Stomach (tissue), 8 donors: ENCODE measurements at regions not wholly inside any gene's neighbourhood (a gene's known extent, or its start where the extent isn't known, plus 50 kb on each side); places are given as distances from the start of the nearest gene placed in this dataset.

Source experiments
- DNase-seq, 2 donors: peaks; one replicate each; pipeline versions ENCODE4 v3.0.0 to v3.0.0-alpha.2; 2013 to 2019
- H3K27ac ChIP-seq, 5 donors: fragments of 200-600 bp in 4 of 5; sonication (generic) in 4 of 5; one replicate each; pipeline ENCODE4 v1.5.1; 2013 to 2019; ENCODE audit warnings: mild to moderate bottlenecking in 1 of 5, moderate library complexity in 1 of 5
- H3K27me3 ChIP-seq, 3 donors: fragments of 200-600 bp; sonication (generic); one replicate each; pipeline ENCODE4 v1.5.1; 2017 to 2019; ENCODE audit warnings: mixed run types in 1 of 3
- H3K36me3 ChIP-seq, 4 donors: fragments of 200-600 bp; sonication (generic); 1 replicate in 3 of 4; 2 replicates in 1 of 4; pipeline ENCODE4 v1.5.1; 2016 to 2019
- H3K4me1 ChIP-seq, 4 donors: fragments of 200-600 bp; sonication (generic); one replicate each; pipeline ENCODE4 v1.5.1; 2016 to 2019
- H3K4me3 ChIP-seq, 4 donors: fragments of 200-600 bp; sonication (generic) in 3 of 4; one replicate each; pipeline ENCODE4 v1.5.1; 2016 to 2019; ENCODE audit warnings: mild to moderate bottlenecking in 1 of 4
- H3K9me3 ChIP-seq, 4 donors: fragments of 200-600 bp; sonication (generic); one replicate each; pipeline ENCODE4 v1.5.1; 2016 to 2019
- EP300 ChIP-seq: sonication (generic); formaldehyde crosslinking; IDR thresholded peaks from one replicate; pipeline ENCODE4 v1.6.1; 2017; ENCODE audit warnings: antibody characterized with exemption
- POLR2A ChIP-seq, 4 donors: fragments of 450-650 bp; IDR thresholded peaks; one replicate each; pipeline ENCODE4 v1.6.1; 2016; ENCODE audit warnings: antibody characterized with exemption in 4 of 4, control low read depth in 2 of 4, mild to moderate bottlenecking in 1 of 4, moderate library complexity in 1 of 4
- POLR2AphosphoS5 ChIP-seq, 3 donors: sonication (generic); formaldehyde crosslinking; IDR thresholded peaks; one replicate each; pipeline ENCODE4 v1.6.1; 2016; ENCODE audit warnings: antibody characterized with exemption in 3 of 3
- WGBS, 5 donors: extraction: QIAGEN DNeasy Blood & Tissue Kit in 3 of 5; methylation state at CpG; one replicate each; pipeline versions ENCODE4 v1.1.5 to v1.1.7; 2013 to 2018; 5-methylcytosine and 5-hydroxymethylcytosine counted together
- intact Hi-C: fragments of 100-400 bp; cut with DNase I; formaldehyde crosslinking; loops from one replicate; pipeline ENCODE4 v1.15.1; 2023; ENCODE audit warnings: low total_unique reads
- TF ChIP-seq, protein P1 (sequence below), 7 experiments: fragments of 450-650 bp in 4 of 7; fragments of 200-600 bp in 3 of 7; sonication (generic) in 3 of 7; IDR thresholded peaks; one replicate each; pipeline ENCODE4 v1.5.1; 2016 to 2019; ENCODE audit warnings: antibody characterized with exemption in 7 of 7, control low read depth in 2 of 7, mild to moderate bottlenecking in 1 of 7
- donor health status: healthy with polysubstance abuse.
- donor health status: Bipolar disorder and iron deficiency.
- donor health status: healthy.

DNA sequence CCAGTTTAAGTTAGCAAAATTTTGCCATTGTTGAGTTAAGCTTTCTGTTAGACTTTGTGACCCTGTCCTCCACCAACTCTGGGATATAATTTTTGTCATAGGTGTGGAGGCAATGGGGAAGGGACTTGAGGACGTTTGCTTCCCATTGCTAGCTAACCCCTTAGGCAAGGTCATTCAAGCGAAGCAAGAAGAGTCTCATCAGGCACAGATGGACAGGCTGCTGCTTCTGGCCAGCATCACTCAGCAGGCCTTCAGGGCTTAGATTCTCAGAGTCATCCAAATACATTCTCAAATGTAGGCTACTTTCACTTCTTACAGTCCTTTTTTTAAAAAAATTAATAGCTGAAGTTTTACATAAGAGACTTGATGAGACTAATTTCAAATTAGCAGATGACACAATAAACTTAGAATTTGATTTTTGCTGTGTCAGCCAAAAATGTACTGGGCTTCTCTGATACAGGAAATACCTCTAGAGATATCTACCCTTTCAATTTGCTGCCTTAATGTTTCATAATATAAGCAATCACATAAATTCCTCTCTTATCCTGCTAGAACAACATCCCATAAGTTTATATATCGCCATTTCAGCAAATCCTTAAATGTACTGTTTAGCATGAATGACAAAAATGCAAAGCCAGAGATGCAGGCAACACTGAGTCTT lies 875.2 kb downstream of the FLRT2 start:
- 62 to 86% (median 65%) methylated on average over 3 of the region's 3 CpGs for WGBS, 5 donors
- intact Hi-C loops = no loop called here
- no peaks in the 10 kb centered on the region for H3K4me1 ChIP-seq

DNA sequence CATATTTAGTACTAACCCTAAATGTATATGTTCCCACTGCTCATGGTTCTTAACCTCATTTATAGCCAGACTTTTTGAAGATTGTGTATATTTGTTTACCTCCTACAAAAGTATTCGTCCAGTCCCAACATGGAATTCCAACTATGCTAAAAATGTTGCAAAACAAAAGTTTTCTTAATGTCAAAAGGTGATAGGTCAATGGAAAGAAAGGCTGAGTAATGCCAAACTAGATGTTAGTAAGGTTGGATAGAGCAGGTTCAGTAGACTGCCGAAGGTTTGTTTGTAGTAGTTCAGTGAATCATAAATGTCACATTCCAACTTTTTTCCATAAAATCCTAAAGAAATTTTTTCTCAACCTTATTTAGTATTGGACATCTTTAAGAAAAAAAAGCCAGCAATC lies 874.5 kb downstream of the FLRT2 start:
- no peak for DNase-seq
- H3K27me3 ChIP-seq = no peaks in the 10 kb centered on the region
- intact Hi-C loops = no loop called here
- no peaks in the 10 kb centered on the region for H3K36me3 ChIP-seq
- no peak overlapping the region for H3K4me3 ChIP-seq
- H3K27ac ChIP-seq = no peak overlapping the region
- TF ChIP-seq POLR2AphosphoS5 (IDR thresholded peaks at IDR 0.05) = no peak
- no peak for TF ChIP-seq POLR2A (IDR thresholded peaks at IDR 0.05)
- no peak for TF ChIP-seq EP300
- TF ChIP-seq, protein P1, sequence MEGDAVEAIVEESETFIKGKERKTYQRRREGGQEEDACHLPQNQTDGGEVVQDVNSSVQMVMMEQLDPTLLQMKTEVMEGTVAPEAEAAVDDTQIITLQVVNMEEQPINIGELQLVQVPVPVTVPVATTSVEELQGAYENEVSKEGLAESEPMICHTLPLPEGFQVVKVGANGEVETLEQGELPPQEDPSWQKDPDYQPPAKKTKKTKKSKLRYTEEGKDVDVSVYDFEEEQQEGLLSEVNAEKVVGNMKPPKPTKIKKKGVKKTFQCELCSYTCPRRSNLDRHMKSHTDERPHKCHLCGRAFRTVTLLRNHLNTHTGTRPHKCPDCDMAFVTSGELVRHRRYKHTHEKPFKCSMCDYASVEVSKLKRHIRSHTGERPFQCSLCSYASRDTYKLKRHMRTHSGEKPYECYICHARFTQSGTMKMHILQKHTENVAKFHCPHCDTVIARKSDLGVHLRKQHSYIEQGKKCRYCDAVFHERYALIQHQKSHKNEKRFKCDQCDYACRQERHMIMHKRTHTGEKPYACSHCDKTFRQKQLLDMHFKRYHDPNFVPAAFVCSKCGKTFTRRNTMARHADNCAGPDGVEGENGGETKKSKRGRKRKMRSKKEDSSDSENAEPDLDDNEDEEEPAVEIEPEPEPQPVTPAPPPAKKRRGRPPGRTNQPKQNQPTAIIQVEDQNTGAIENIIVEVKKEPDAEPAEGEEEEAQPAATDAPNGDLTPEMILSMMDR (IDR thresholded peaks at IDR 0.05) = no peak
- no peaks in the 10 kb centered on the region for H3K9me3 ChIP-seq
- 70 to 76% (median 75%) methylated on average over 2 of the region's 2 CpGs for WGBS, 5 donors
- no peaks in the 10 kb centered on the region for H3K4me1 ChIP-seq

More for the DNA sequence above, 875.2 kb downstream of the FLRT2 start:
- no peaks in the 10 kb centered on the region for H3K36me3 ChIP-seq
- no peaks in the 10 kb centered on the region for H3K9me3 ChIP-seq
- H3K27ac ChIP-seq = no peak overlapping the region
- H3K4me3 ChIP-seq = no peak overlapping the region
- TF ChIP-seq, protein P1 (IDR thresholded peaks at IDR 0.05) = no peak
- no peak for TF ChIP-seq EP300
- no peak for TF ChIP-seq POLR2A (IDR thresholded peaks at IDR 0.05)
- no peak for TF ChIP-seq POLR2AphosphoS5 (IDR thresholded peaks at IDR 0.05)
- no peaks in the 10 kb centered on the region for H3K27me3 ChIP-seq
- DNase-seq = no peak

DNA sequence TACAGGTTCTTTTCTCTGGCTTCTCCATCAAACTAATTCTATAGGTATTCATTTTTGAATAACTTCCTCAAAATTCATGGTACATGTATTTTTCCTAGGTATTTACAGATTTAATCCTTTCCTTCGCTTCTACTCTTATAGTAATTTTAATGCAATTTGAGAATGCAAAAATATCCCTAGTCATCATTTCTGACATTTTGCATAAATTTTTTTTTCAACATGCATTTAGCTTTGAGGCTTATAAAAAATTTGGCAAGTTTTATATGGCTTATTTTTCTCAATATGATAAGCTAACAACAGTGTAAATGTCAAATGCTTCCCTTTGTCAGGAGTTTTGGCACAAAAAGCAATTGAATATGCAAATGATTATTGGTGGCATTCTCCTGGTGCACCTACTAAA lies 872.6 kb downstream of the FLRT2 start:
- H3K4me3 ChIP-seq = no peak overlapping the region
- H3K27ac ChIP-seq = no peak overlapping the region
- no peaks in the 10 kb centered on the region for H3K36me3 ChIP-seq
- intact Hi-C loops = no loop called here
- 80 to 94% (median 91%) methylated on average over 1 of the region's 1 CpG for WGBS, 5 donors
- no peak for TF ChIP-seq POLR2A (IDR thresholded peaks at IDR 0.05)
- TF ChIP-seq POLR2AphosphoS5 (IDR thresholded peaks at IDR 0.05) = no peak
- TF ChIP-seq, protein P1 (IDR thresholded peaks at IDR 0.05) = no peak
- no peak for TF ChIP-seq EP300
- DNase-seq = no peak
- H3K9me3 ChIP-seq = no peaks in the 10 kb centered on the region
- H3K27me3 ChIP-seq = no peaks in the 10 kb centered on the region
- H3K4me1 ChIP-seq = no peaks in the 10 kb centered on the region

DNA sequence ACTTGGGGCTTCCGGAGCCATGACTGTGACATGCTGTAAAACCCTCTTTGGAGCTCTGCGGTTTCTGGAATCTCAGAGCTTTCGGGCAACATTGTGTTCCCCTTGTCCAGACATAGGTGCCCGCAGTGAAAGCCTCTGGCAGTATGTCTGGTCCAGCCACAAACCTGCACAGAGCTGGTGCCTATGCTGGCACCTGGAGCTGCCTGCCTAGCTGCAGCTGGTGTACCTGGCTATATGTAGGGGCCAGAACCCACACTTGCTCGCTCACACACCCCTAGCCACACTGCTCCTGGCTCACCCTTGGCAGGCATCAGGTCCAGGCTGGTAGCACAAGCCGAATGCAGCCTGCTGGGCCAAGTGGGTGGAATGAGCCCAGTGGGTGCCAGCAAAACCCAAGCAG lies 861.1 kb downstream of the FLRT2 start:
- H3K4me3 ChIP-seq = no peak overlapping the region
- H3K36me3 ChIP-seq = no peaks in the 10 kb centered on the region
- no peaks in the 10 kb centered on the region for H3K27me3 ChIP-seq
- H3K27ac ChIP-seq = no peak overlapping the region
- peaks cover 0 to 15% (median 7%) of the 10 kb centered on the region in 4 donors for H3K9me3 ChIP-seq
- no peak for DNase-seq
- TF ChIP-seq EP300 (no peak), POLR2A (IDR thresholded peaks at IDR 0.05) (no peak), POLR2AphosphoS5 (IDR thresholded peaks at IDR 0.05) (no peak)
- TF ChIP-seq, protein P1 (IDR thresholded peaks at IDR 0.05) = no peak
- WGBS, 5 donors = 87 to 94% (median 91%) methylated on average over 5 to 6 of the region's 6 CpGs
- intact Hi-C loops = no loop called here
- H3K4me1 ChIP-seq = no peaks in the 10 kb centered on the region
